HepG2 (cell line): ENCODE measurements at regions not wholly inside any gene's neighbourhood (a gene's known extent, or its start where the extent isn't known, plus 50 kb on each side); places are given as distances from the start of the nearest gene placed in this dataset.
"Not testable (repeated sequence)": the region's sequence is repeated elsewhere in the genome, so short reads cannot be mapped to it uniquely, and the experiment has no call there.

Experiments used
- ATAC-seq: fragments of 200-7000 bp; cut with Tn5 transposase; 3 replicates; pipeline ENCODE4 v1.9.1; 2020; ENCODE audit warnings: mild to moderate bottlenecking, moderate library complexity
- BruUV-seq: library from RNA; stranded (reverse); fragments of 400-500 nt; replicated peaks from 2 replicates; lab custom pipeline; 2021; lab: Mats Ljungman, UMichigan
- CTCF ChIA-PET: fragments of 300-600 bp; formaldehyde crosslinking; extraction: SDS; loops from one replicate; lab custom pipeline; 2021; ENCODE audit warnings: low total read pairs, inconsistent platforms, low intra/inter-chr PET ratio; lab: Yijun Ruan, JAX
- POLR2A ChIA-PET: fragments of 350-600 bp; sonication (Branson Sonifier 250); formaldehyde crosslinking; loops from one replicate; lab custom pipeline; 2020; ENCODE audit warnings: antibody characterized with exemption, inconsistent platforms; lab: Yijun Ruan, JAX
- DNase-seq: peaks from one replicate; pipeline ENCODE4 v3.0.0-alpha.2; 2015; ENCODE audit warnings: low spot score
- FAIRE-seq: peaks from 3 replicates; lab custom pipeline; 2011; peaks lifted over from hg19 to GRCh38; lab: Jason Lieb, UNC
- H2AFZ ChIP-seq: one replicate; pipeline ENCODE4 v1.6.1; 2011; ENCODE audit warnings: low read length, inconsistent platforms
- H3K27ac ChIP-seq: fragments of 300-600 bp; 3 replicates; pipeline ENCODE4 v1.8.0; 2011; ENCODE audit warnings: mixed run types, mild to moderate bottlenecking, mixed read lengths, low read length, inconsistent platforms; ENCODE audit not compliant: insufficient read depth; ENCODE audit errors: extremely low read length
- H3K27me3 ChIP-seq, 2 experiments: fragments of 200-600 bp in 1 of 2; 2 replicates in 1 of 2; 3 replicates in 1 of 2; pipeline versions ENCODE4 v1.6.0 to v1.8.0; 2011; ENCODE audit warnings: low read length in 2 of 2, mild to moderate bottlenecking in 2 of 2, moderate library complexity in 2 of 2, inconsistent platforms in 1 of 2; ENCODE audit not compliant: insufficient read depth in 2 of 2, control insufficient read depth in 1 of 2
- H3K36me3 ChIP-seq, 2 experiments: fragments of 200-600 bp in 1 of 2; replicated peaks in 1 of 2; 2 replicates in 1 of 2; 3 replicates in 1 of 2; pipeline versions ENCODE4 v1.5.1 to v1.8.0; 2011; ENCODE audit warnings: low read length in 2 of 2, inconsistent platforms in 1 of 2; ENCODE audit not compliant: insufficient read depth in 2 of 2, control insufficient read depth in 1 of 2
- H3K4me1 ChIP-seq: 2 replicates; pipeline ENCODE4 v1.5.1; 2012; ENCODE audit warnings: low read length, inconsistent platforms; ENCODE audit not compliant: insufficient read depth
- H3K4me2 ChIP-seq: 2 replicates; pipeline ENCODE4 v1.6.0; 2011; ENCODE audit warnings: low read depth, low read length, inconsistent platforms
- H3K4me3 ChIP-seq, 3 experiments: fragments of 200-600 bp in 1 of 3; sonication (generic), shearing (Covaris generic) in 1 of 3; replicated peaks in 1 of 3; 2 replicates each; pipeline ENCODE4 v1.5.1; 2011 to 2016; ENCODE audit warnings: low read length in 3 of 3, inconsistent platforms in 2 of 3, low read depth in 2 of 3, mild to moderate bottlenecking in 2 of 3, control low read depth in 1 of 3, mixed read lengths in 1 of 3; ENCODE audit not compliant: insufficient read depth in 1 of 3
- H3K79me2 ChIP-seq: one replicate; pipeline ENCODE4 v1.6.1; 2011; ENCODE audit warnings: low read length, inconsistent platforms; ENCODE audit not compliant: insufficient read depth
- H3K9ac ChIP-seq: 2 replicates; pipeline ENCODE4 v1.6.0; 2011; ENCODE audit warnings: mild to moderate bottlenecking, low read depth, low read length, inconsistent platforms; ENCODE audit not compliant: insufficient read depth
- H3K9me3 ChIP-seq: 2 replicates; pipeline ENCODE4 v1.5.1; 2012; ENCODE audit warnings: mild to moderate bottlenecking, low read length
- H4K20me1 ChIP-seq: 2 replicates; pipeline ENCODE4 v1.6.0; 2011; ENCODE audit warnings: inconsistent platforms, mild to moderate bottlenecking, low read length, moderate library complexity; ENCODE audit not compliant: insufficient read depth
- WGBS: methylation state at CpG from one replicate; pipeline ENCODE4 v1.1.6; 2017; ENCODE audit warnings: low lambda C conversion rate; 5-methylcytosine and 5-hydroxymethylcytosine counted together
- in situ Hi-C: cut with HindIII; loops from 2 replicates; pipeline ENCODE4 v1.10.0; 2017; ENCODE audit warnings: low pct_unique_long_range_greater_than_20kb; ENCODE audit not compliant: extremely low pct_ligation_motif_present
- intact Hi-C: fragments of 100-400 bp; cut with micrococcal nuclease; formaldehyde crosslinking; loops from one replicate; pipeline ENCODE4 v1.10.0; 2022; ENCODE audit not compliant: unreplicated experiment

- H3K27ac ChIP-seq, POLR2A ChIA-PET, DNase-seq, H3K4me3 ChIP-seq, ATAC-seq, H3K4me1 ChIP-seq, in situ Hi-C loops, H3K4me2 ChIP-seq, H2AFZ ChIP-seq, CTCF ChIA-PET, H3K9me3 ChIP-seq, H3K36me3 ChIP-seq, BruUV-seq, intact Hi-C loops, H3K9ac ChIP-seq, H4K20me1 ChIP-seq, H3K79me2 ChIP-seq, FAIRE-seq: not testable (repeated sequence)
- 25% methylated on average over 9 of the region's 9 CpGs for WGBS
- H3K27me3 ChIP-seq = peaks cover 0 to 27% of the 10 kb centered on the region in 2 experiments; a peak in 3 of 5 replicates
Observed at GRCh38 chr20:12752900-12753693, 255.7 kb upstream of the SPTLC3 start.

- peaks cover 0 to 27% of the 10 kb centered on the region in 2 experiments; a peak in 3 of 5 replicates for H3K27me3 ChIP-seq
- CTCF ChIA-PET, FAIRE-seq, intact Hi-C loops, ATAC-seq, H4K20me1 ChIP-seq, H3K9me3 ChIP-seq, POLR2A ChIA-PET, DNase-seq, in situ Hi-C loops, H2AFZ ChIP-seq, BruUV-seq, H3K4me3 ChIP-seq, H3K79me2 ChIP-seq, H3K9ac ChIP-seq, H3K36me3 ChIP-seq, H3K4me1 ChIP-seq, H3K4me2 ChIP-seq, H3K27ac ChIP-seq: not testable (repeated sequence)
- WGBS = 16% methylated on average over 3 of the region's 3 CpGs
Observed at GRCh38 chr20:12753742-12754141, 255.0 kb upstream of the SPTLC3 start.

- ATAC-seq, H3K4me3 ChIP-seq, CTCF ChIA-PET: not testable (repeated sequence)
Observed at GRCh38 chr20:12759493-12759892, 249.3 kb upstream of the SPTLC3 start.

More at GRCh38 chr20:12759493-12759892, 249.3 kb upstream of the SPTLC3 start:
- FAIRE-seq, H2AFZ ChIP-seq, H3K4me1 ChIP-seq, intact Hi-C loops, H3K79me2 ChIP-seq, H4K20me1 ChIP-seq, DNase-seq, BruUV-seq, in situ Hi-C loops, H3K9ac ChIP-seq, POLR2A ChIA-PET, H3K27ac ChIP-seq, H3K4me2 ChIP-seq, H3K9me3 ChIP-seq, H3K36me3 ChIP-seq: not testable (repeated sequence)
- WGBS = 14% methylated on average over 4 of the region's 5 CpGs
- H3K27me3 ChIP-seq = peaks cover 0 to 11% of the 10 kb centered on the region in 2 experiments; a peak in 2 of 5 replicates
